GM19240 (cell line): ENCODE measurements at regions not wholly inside any gene's neighbourhood (a gene's known extent, or its start where the extent isn't known, plus 50 kb on each side); places are given as distances from the start of the nearest gene placed in this dataset.
"Not testable (repeated sequence)": the region's sequence is repeated elsewhere in the genome, so short reads cannot be mapped to it uniquely, and the experiment has no call there.

Experiments
- DNase-seq: peaks from one replicate; pipeline ENCODE4 v3.0.0; 2011; ENCODE audit warnings: low spot score; ENCODE audit not compliant: insufficient read length

DNA sequence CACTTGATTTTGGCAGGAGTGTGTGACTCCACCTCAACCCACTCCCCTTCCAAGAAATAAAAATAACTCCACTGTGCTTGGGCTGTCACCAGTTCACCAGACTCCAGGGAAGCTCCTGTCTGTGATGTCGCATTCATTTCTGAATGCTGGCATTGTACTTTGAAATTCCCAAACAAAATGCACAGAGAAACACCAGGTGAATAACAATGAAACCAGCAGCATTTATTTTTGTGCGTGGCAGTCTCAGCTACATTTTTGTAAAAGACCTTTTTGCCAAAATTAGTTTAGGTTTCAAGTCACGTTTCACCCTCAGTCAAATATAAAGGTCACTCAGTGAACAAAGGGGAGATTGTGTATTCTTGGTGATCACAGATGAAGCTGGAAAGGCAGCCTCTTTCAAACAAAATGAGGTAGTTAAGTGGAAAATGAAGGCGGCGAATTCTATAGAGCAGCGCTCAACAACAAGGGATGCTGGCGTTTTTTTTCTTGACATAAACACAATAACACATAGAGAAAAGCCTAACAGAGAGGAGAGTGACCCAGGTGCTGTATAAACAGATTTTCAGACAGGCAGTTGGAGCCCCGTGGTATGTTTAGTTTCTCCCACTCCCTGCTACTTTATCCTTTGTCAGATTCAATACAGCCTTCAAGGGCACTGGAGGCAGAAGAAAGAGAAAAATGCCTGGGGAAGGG lies 210.3 kb upstream of the GCFC2 start:
- DNase-seq = no peak

- DNase-seq = no peak
Measured at GRCh38 chr2:75915851-75916634, 205.3 kb upstream of the GCFC2 start.

DNA sequence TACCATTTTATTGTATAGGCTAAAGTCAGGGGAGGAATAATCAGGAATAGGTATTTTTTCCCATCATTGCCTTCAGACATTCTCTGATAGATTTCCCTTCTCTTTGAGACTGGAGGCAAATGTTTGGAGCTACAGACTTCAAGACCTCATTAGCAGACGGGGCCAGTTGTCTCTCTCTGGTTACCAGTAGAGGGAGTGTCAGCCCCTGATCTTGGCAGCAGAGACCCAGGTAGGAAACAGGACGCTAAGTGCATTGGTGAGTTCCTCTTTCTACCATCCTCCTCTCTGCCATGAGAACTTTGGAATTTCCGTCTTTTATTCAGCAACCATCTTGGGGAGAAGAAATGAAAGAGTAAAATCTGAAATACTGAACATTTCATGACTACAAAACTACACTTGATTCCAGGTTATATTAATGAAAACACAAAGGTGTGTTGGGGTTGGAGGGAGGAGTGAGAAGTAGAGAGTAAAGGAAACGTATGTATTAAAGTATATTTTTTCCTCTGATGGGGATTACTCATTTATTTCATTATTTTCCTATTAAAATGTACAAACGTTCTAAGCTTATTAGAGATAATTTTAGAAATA lies 186.2 kb upstream of the GCFC2 start:
- peak; percentile 21 for DNase-seq

DNA sequence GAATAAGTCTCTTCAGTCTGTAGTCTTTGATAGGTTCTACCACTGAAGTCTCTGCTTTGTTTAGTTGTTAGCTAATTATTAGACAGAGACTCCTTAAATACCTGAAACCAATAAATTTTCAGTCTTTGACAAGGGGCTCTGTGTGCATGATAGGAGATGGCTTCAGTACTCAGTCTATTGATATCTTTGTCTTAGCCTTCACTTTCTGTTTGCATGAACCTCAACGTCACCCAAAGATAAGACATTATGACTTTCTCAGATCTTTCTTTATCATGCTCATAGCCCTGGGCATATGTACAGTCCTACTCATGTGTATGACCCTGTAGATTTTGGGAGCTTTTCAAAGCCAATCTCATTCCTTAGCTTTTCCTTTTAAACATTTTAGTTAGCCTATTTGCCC lies 183.5 kb upstream of the GCFC2 start:
- DNase-seq = no peak

GRCh38 chr2:75892490-75892889 lies 181.8 kb upstream of the GCFC2 start:
- no peak for DNase-seq

- no peak for DNase-seq
Measured at GRCh38 chr2:75882530-75882929, 171.8 kb upstream of the GCFC2 start.

DNA sequence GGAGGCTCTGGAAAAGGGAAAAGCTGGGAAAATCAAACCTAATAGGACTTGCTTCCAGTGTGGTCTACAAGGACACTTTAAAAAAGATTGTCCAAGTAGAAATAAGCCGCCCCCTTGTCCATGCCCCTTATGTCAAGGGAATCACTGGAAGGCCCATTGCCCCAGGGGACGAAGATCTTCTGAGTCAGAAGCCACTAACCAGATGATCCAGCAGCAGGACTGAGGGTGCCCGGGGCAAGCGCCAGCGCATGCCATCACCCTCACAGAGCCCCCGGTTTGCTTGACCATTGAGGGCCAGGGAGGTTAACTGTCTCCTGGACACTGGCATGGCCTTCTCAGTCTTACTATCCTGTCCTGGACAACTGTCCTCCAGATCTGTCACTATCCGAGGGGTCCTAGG lies 164.9 kb upstream of the GCFC2 start:
- not testable (repeated sequence) for DNase-seq

- DNase-seq = not testable (repeated sequence)
Measured at GRCh38 chr2:75871762-75872614, 161.3 kb upstream of the GCFC2 start.

GRCh38 chr2:75870651-75871137 lies 160.0 kb upstream of the GCFC2 start:
- no peak for DNase-seq

GRCh38 chr2:75870133-75870532 lies 159.4 kb upstream of the GCFC2 start:
- no peak for DNase-seq

DNA sequence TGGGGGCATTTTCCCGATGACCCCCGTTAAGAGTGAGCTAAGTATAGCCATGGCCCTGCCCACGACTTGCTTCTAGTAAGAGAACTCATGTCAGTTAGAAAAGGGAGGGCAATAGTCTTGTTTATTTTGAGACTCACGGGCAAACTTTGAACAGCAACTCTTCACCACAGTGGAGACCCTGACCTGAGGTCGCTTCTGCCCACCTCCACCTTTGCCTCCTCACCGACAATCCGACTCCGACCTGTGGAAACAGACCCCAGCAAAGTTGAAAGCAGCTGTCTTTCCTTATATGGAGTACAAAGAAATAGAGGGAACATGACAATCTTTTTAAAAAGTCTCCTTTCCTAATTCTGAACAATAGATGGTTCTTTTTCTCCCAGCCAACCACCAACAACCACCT lies 155.0 kb upstream of the GCFC2 start:
- DNase-seq = no peak

GRCh38 chr2:75865083-75865482 lies 154.4 kb upstream of the GCFC2 start:
- DNase-seq = no peak

- DNase-seq = no peak
Measured at GRCh38 chr2:75862547-75862946, 151.8 kb upstream of the GCFC2 start.

DNA sequence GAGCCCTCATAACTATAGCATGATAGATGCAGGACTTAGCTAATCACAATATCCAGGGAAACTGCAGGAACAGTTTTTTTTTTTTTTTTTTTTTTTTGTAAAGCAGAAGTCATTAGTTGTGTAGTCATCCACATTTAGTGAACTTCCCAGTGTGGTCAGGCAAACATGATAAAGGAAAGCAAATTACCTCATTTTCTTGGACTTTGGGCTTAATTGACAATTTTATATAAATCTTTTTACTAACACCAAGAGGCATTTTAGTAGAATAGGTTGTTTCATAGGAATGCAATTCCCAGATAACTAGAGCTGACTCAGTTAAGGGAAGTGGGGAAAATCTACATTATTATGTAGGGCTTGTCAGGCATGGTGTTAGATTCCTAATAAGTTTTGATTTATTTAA lies 142.7 kb upstream of the GCFC2 start:
- DNase-seq = no peak

DNA sequence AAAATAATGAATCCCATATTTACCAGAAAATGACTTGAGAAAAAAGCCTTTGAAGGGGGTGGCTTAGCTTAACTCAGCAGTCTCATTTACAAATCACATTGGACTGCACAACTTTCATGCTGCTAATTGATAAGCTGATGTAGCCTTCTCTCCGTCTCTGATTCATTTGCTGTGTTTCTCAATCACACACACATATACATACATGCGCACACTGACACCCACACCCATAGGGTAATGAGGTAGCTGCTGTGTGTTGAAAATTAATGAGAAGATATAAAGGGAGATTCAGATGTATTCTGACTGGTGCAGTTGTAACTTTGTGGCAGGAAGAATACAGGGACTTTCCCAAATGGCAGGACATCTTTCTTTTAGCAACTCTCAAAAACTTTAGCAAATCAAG lies 141.9 kb upstream of the GCFC2 start:
- no peak for DNase-seq

DNA sequence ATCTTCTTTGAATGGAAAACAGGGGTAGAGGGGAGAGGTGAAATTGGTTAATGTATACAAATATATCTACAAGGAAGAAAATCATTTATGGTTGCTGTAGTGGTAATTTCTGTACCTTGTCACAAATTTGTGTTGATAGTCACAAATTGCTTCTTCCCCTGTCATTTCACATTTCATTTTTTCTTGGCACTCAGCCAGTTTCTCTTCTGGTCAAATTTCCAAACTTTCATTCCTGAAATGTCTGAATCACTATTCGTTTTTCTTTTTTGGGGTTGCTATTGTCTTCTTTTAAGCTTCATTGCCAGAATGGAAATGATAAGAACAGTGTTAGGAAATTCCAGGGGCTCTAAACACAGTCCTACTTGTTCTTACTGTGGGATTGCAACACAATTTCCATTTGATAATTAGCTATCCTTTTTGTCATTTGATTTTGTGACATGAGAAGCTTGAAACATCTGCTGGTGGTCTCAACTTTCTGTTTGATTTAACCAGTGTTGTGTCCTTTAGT lies 136.0 kb upstream of the GCFC2 start:
- no peak for DNase-seq

DNA sequence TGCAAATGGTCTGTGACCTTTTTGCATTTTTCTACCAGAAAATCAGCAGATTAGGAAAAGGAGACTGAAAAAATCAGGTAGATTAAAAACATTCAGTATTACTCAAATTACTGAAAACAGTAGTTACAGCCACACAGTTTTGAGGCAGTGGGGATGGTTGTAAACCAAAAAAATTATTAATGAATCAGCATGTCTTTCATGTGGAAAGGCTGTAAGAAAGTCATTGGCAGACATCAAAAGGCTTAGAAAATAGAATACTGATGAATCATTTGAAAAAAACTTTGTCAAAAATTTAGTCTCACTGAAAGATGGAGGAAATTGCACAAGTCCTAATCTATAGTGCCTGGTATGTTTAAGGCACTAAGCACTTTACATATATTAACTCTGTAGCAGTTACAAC lies 133.9 kb upstream of the GCFC2 start:
- no peak for DNase-seq

- DNase-seq = not testable (repeated sequence)
Measured at GRCh38 chr2:75834588-75834987, 123.9 kb upstream of the GCFC2 start.

DNA sequence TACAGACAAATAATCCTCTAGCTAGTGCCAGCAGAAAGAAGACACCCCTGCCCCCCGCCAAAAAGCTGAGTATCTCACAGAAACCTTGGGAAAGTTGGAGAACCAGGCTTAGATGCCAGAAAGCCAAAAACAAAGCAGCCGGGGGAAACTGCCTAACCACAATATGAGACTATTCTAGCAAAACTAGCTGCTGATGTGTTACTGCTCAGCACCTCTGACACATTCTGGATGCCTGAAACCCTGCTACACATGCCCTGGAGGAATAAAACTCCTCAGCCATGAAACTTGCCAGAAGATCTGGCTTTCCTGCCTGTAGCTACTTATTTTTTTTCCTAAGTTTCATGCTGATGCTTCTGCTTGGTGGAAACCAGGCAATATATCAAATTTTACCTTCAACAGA lies 122.7 kb upstream of the GCFC2 start:
- no peak for DNase-seq

DNA sequence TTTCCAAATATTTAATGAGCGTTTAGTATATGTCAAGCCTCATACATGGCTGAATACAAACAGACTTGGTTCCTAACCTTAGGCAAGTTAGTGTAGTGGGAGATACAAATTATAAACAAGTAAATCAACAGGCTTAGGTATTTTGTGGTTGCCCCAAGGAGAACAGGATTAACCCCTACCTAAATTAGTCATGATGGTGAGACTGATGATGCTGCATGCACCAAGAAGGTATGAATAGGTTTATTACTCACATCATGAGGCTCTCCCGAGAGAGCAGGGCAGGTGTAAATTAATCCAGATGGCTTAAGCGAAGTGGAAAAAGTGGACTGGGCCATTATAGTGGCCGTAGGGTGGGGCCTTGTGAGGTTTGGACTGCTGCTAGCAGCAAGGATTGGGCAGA lies 118.1 kb upstream of the GCFC2 start:
- no peak for DNase-seq

DNA sequence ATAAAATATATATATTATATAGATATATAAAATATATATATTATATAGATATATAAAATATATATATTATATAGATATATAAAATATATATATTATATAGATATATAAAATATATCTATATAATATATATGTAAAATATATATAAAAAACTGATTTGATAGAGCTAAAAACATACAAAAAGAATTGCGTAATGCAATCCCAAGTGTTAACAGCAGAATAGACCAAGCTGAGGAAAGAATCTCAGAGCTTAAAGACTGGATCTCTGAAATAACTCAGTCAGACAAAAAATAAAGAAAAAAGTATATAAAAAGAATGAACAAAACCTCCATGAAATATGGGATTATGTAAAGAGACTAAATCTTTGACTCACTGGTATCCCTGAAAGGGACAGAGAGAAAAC lies 112.8 kb upstream of the GCFC2 start:
- DNase-seq = not testable (repeated sequence)
